Activated CD4-positive, alpha-beta T cell treated with anti-CD3 and anti-CD28 coated beads, Interleukin-2, amount 50 U/mL, for 1 hour (primary cell): ENCODE measurements at regions not wholly inside any gene's neighbourhood (a gene's known extent, or its start where the extent isn't known, plus 50 kb on each side); places are given as distances from the start of the nearest gene placed in this dataset.
"Not testable (repeated sequence)": the region's sequence is repeated elsewhere in the genome, so short reads cannot be mapped to it uniquely, and the experiment has no call there.

Experiments used
- DNase-seq: peaks from one replicate; pipeline ENCODE4 v3.0.0-alpha.2; 2020

DNA sequence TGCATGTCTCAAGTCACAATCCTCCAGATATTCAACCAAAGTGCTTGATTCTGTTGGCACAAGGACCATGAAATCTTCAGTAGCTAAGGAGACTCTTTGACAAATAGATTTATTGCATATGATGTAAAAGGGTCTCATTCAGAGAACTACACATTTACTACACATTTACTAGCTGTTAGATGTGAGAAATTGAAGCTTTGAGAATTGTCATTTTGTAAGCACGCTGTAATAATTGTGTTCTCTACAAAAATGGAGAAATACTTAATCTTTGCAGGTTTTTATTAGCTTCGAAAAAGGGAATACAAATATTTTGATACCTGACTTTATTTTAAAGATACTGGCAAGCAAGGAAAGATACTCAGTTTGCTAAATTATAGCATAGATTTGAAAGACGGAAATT, 70.2 kb upstream of the CHD2 start:
- no peak for DNase-seq

- DNase-seq: no peak
Measured at GRCh38 chr15:92831336-92831654, 68.8 kb upstream of the CHD2 start.

GRCh38 chr15:92831655-92832328, 68.3 kb upstream of the CHD2 start:
- DNase-seq: peak; percentile 88

DNA sequence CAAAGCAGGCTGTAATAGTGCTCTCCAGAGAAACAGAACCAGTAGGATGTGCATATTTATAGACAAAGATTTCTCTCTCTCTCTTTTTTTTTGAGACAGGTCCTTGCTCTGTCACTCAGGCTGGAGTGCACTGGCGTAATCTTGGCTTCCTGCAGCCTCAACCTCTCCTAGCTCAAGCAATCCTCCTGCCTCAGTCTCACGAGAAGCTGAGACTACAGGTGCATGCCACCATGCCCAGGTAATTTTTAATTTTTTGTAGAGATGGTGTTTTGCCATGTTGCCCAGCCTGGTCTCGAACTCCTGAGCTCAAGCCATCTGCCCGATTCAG, 67.1 kb upstream of the CHD2 start:
- DNase-seq: no peak

DNA sequence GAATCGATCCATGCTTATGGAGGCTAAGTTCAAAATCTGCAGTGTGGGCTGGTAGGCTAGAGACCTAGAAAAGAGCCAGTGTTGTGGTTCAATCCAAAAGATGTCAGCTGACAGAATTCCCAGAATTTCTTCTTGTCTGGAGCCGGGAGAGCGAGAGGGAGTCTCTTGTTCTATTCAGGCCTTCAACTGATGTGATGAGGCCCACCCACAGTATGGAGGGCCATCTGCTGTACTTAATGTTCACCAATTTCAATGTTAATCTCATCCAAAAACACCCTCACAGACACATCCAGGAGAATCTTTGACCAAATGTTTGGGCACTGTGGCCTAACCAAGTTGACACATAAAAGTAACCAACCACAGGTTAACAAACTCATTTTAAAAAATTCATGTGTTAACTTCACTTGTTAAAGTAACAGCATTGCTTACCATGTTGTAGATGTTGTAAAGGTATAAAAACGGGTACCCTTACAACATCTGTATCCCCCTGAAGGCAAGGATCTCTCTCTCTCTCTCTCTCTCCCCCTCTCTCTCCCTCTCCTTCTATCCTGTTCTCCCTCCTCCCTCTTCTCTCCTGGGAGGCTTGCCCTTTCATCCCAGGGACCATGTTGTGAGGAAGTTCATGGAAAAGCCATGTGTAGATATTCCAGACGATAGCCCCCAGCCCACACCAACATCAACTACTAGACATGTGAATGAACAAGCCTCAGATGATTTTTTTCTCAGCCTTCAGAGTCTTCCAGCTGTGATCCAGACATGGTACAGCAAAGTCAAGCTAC, 66.4 kb upstream of the CHD2 start:
- no peak for DNase-seq

- DNase-seq: no peak
Measured at GRCh38 chr15:92839696-92840095, 60.4 kb upstream of the CHD2 start.

- DNase-seq: no peak
Measured at GRCh38 chr15:92840149-92840548, 60.0 kb upstream of the CHD2 start.

- no peak for DNase-seq
Measured at GRCh38 chr15:92843326-92843725, 56.8 kb upstream of the CHD2 start.

DNA sequence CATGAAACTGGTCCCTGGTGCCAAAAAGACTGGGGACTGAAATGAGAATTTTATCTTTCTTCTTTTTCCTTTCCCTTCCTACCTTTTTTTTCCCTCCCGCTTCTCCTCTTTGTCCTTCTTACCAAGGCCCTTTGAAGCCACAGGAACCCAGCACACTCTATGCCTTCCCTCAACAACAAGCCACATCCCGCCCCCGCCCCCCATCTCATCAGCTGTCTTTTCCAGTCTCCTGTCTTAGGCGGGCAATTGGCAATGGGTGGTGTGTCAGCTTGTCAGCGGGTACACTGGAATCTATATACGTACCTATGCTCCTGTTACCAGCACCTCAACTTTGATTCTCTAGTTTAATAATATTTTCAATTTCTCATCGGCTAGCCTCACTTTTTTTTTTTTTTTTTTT, 56.3 kb upstream of the CHD2 start:
- peak; percentile 23 for DNase-seq

GRCh38 chr15:92845126-92845508, 55.0 kb upstream of the CHD2 start:
- DNase-seq: no peak

GRCh38 chr15:92846741-92847140, 53.4 kb upstream of the CHD2 start:
- DNase-seq: no peak

DNA sequence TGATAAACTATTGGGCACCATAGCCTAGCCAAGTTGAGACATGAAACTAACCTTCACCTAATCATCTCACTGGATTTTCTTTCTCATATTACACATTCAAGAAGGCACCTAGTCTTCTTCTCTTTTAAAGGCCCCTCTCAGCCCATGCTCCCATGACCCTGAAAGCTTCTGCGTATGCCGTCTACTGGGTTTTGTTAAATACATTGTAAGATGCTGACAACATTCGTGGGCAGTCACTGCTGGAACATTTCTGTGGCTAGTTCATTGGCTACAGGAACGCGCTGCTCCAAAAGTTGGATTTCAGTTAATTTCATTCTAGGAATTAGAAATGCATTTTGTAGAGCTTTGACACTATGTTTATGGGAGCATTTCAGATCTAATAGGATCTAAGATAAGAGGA, 52.3 kb upstream of the CHD2 start:
- no peak for DNase-seq

DNA sequence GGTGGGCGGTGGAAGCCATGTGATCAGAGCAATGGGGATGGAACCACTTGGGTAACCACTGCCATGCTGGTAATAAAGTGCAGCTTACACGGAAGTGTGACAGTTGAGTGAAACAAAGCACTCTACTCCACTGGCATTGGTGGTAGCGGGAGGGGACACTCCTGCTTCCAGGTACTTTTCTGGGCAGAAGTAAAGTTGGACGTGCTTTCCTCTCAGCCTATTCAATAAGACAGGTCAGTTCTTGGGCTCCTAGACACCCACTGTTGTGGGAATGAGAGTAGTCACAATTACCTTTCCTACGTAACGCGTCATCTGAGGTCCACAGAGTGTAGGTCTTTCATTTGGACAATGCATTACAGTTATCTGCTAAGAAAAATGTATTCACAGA, 51.7 kb upstream of the CHD2 start:
- DNase-seq: no peak

DNA sequence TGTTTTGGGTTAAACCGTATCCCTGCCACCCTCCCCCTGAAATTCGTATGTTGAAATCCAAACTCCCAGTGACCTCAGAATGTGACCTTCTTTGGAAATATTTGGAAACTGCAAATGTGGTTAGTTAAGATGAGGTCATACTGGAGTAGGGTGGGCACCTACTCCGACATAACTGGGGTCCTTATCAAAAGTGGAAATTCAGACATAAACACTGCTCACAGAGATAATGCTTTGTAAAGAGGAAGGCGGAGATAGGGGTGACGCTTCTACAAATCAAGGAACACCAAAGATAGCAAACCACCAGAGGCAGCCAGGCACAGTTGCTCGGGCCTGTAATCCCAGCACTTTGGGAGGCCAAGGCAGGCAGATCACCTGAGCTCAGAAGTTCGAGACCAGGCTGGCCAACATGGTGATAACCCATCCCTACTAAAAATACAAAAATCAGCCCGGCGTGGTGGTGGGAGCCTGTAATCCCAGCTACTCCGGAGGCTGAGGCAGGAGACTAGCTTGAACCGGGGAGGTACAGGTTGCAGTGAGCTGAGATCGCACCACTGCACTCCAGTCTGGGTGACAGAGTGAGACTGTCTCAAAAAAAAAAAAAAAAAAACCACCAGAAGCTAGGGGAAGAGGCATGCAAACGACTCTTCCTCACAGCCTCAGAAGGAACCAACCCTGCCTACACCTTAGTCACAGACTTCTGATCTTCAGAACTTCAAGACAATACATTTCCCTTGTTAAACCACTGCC, 51.1 kb upstream of the CHD2 start:
- DNase-seq: peak; percentile 40

GRCh38 chr15:92850218-92850617, 49.9 kb upstream of the CHD2 start:
- not testable (repeated sequence) for DNase-seq
